GM21529 (cell line): ENCODE measurements at regions not wholly inside any gene's neighbourhood (a gene's known extent, or its start where the extent isn't known, plus 50 kb on each side); places are given as distances from the start of the nearest gene placed in this dataset.
A peak's percentile ranks its signal among the peaks of the same experiment; 100 is the strongest.
"Not testable (repeated sequence)": the region's sequence is repeated elsewhere in the genome, so short reads cannot be mapped to it uniquely, and the experiment has no call there.

Experiments
- ATAC-seq: cut with Tn5 transposase; IDR thresholded peaks from one replicate; pipeline ENCODE4 v1.9.1; 2021; ENCODE audit not compliant: unreplicated experiment

GRCh38 chr1:101526813-101527212 is 290.0 kb downstream of the S1PR1 start:
- no peak for ATAC-seq

DNA sequence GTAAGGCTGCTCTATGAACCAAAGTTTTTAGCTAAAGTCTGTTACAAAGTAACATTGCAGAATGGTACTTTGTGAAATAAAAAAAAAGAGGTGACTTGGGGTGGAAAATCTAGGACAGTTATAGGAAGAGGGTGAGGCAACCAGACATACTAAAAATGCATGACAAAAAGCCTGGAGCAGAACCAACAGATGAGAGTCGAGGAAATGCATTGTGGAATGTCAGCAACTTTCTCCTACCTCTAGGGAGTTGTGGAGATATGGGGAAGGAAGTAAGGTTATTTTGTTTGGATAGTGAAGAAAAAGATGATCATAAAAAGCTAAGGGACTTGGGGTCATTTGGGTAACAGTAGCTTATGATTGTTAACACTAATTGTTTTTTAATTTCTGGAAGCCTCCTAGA is 295.6 kb downstream of the S1PR1 start:
- no peak for ATAC-seq

GRCh38 chr1:101540161-101540560 is 303.3 kb downstream of the S1PR1 start:
- ATAC-seq = no peak

DNA sequence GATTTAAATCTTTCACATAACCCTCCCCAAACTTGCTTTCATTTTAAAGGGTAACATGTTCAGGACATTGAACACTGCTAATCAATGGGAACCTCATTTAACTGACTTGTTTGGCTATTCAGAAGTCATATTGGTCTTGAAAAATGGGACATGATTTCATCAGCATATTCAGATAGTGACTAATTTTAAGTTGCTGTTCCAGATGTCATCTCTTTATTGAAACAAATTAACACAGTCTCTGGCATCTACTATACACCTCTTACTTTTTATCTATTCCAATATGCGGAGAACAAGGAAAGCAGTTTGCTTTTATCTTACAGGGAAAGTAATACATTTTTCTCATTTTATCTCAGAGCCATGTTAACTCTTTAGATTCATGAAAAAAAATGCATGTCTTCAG is 310.1 kb downstream of the S1PR1 start:
- no peak for ATAC-seq

- ATAC-seq = no peak
Observed at GRCh38 chr1:101547357-101547756, 310.5 kb downstream of the S1PR1 start.

DNA sequence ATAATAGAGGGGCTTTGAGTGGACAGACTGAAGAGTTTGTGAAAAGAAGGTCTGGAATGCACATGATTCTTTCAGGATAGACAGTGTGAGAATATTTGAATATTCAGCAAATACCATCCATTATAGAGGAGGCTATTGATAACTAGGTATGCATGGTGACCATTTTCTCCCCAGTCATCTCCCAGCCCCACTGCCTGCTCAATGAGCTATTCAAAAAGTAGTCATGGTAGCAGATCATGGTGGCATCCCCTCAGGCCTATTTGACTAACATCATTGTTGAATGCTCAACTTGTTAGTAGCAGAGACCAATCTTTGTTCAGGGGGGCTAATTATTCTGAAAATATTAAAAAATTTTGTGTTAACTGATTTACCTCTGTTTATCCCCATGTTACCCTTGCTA is 311.6 kb downstream of the S1PR1 start:
- no peak for ATAC-seq

DNA sequence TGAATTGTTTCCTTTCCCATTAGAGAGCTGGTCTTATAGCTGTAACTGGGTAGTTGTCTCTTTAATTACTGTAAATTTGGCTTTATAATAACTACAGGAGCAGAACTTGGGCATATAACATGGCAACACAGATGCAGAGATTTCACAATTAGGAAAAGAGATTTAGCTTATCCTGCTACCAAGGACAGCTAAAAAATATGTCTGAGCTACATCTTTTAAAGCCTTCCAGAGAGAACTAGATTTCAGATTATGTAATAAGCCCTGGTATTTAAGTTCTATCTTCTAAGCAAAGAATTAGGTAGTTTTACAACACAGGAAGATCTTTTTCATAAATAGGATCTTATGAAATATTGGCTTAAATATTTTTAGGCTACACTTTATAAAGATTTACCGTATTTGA is 313.8 kb downstream of the S1PR1 start:
- no peak for ATAC-seq

DNA sequence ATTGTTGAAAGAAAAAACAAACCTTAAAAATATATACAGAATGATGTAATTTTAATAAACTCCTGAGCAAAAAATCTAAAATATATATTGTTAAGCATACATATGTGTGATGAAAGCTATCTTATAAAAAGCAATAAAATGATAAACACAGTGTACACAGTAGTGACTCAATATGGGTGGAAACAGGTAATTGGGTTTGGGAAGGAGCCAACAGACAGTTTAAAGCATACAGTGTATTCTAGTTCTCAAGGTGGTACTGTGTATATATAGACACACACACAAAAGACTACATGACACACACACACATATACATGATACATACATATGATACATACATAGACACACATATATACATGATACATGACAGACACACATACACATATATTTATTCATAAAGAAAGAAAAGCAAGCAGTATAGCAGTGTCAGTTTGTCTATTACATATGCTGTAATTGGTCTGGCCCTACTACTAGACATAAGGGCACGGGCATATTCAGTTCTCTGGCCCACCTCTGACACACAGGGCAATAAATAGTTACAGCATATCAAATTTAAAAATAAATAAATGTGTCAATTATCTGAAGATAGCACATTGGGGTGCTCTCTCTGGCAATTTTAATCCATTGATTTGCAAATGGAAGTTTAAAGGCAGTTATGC is 330.2 kb downstream of the S1PR1 start:
- no peak for ATAC-seq

DNA sequence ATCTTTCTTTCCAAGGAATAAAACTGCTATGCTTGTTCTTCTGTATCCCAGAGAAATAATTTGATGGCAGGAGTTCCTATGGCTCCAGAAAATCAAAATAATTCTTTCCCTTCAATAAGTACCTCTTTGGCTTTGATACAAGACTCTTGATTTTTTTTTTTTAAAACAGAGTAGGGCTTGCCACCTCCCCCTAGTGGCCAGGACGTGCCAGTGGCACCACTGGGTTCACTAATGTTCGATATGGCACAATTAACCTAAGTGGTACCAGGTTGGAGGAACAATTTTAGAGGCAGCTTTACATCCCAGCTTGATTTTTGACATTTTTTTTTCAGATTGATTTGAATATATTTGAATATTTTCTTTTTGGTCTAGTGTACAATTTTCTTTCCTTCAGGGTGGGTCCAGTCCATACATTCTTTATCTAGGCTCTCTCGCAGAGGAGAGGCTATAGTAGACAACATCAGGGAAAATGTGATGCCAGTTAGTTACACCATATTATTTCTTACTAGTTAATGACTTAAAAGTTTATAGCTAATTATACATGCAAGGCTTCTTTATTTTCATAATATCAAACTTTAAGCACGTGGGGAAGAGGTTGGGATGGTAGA is 330.9 kb downstream of the S1PR1 start:
- ATAC-seq = peak; percentile 97

GRCh38 chr1:101587741-101588140 is 350.9 kb downstream of the S1PR1 start:
- no peak for ATAC-seq

- peak; percentile 40 for ATAC-seq
Observed at GRCh38 chr1:101588677-101589076, 351.9 kb downstream of the S1PR1 start.

- no peak for ATAC-seq
Observed at GRCh38 chr1:101592845-101593244, 356.0 kb downstream of the S1PR1 start.

DNA sequence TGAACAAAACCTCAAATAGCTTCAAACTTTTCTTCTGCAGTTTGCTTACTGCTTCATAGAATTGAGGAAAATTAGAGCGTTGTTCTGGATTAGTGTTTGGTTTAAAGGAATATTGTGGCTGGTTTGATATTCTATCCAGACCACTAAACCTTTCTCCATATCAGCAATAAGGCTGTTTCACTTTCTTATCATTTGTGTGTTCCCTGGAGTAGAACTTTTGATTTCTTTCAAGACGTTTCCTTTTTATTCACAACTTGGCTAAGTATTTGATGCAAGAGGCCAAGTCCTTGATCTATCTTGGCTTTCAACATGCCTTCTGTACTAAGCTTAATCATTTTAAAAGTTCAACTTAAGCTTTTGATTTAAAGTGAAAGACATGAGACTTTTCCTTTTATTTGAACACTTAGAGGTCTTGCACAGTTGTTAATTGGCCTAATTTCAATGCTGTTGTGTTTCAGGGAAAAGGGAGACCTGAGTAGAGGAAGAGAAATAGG is 359.1 kb downstream of the S1PR1 start:
- no peak for ATAC-seq

DNA sequence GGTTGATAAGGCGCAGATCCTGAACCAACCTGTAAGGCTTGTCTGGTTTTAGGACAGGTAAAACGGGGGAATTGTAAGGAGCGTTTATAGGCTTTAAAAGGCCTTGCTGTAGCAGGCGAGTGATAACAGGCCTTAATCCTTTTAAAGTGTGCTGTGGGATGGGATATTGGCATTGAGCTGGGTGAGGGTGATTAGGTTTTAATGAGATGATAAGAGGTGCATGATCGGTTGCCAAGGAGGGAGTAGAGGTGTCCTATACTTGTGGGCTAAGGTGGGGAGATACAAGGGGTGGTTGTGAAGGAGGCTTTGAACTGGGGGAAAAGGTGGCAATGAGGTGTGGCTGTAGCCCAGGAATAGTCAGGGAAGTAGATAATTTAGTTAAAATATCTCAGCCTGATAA is 363.8 kb downstream of the S1PR1 start:
- ATAC-seq = not testable (repeated sequence)

DNA sequence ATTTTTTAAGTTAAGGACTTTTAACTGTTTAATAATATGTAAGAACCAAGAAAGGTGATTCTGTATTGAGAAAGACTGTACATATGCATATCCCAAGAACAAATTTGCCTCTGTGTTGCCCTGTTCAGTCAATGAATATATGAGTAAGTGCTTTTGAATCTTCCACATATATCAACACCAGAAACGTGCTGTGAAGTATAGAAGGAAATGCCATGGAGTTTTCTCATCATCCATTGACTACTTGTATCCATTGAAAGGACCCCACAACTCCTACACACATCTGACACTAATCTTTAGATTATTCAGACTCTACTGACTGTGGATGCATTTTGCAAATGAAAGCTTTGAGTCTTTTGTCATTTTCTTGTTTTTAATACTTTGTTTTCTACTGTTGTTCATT is 366.9 kb downstream of the S1PR1 start:
- ATAC-seq = no peak

- no peak for ATAC-seq
Observed at GRCh38 chr1:101605878-101606277, 369.1 kb downstream of the S1PR1 start.

GRCh38 chr1:101613546-101613945 is 376.7 kb downstream of the S1PR1 start:
- ATAC-seq = no peak

GRCh38 chr1:101618900-101619299 is 377.8 kb downstream of the OLFM3 start:
- no peak for ATAC-seq

- ATAC-seq = no peak
Observed at GRCh38 chr1:101632548-101633272, 364.0 kb downstream of the OLFM3 start.

GRCh38 chr1:101645810-101646209 is 350.9 kb downstream of the OLFM3 start:
- no peak for ATAC-seq

GRCh38 chr1:101652484-101652883 is 344.2 kb downstream of the OLFM3 start:
- ATAC-seq = no peak

- no peak for ATAC-seq
Observed at GRCh38 chr1:101653482-101653946, 343.2 kb downstream of the OLFM3 start.
